CD4-positive, alpha-beta memory T cell (primary cell): ENCODE measurements at regions not wholly inside any gene's neighbourhood (a gene's known extent, or its start where the extent isn't known, plus 50 kb on each side); places are given as distances from the start of the nearest gene placed in this dataset.

Experiments
- CTCF ChIA-PET: fragments of 350-600 bp; sonication (Branson Sonifier 250); formaldehyde crosslinking; loops from one replicate; lab custom pipeline; 2021; ENCODE audit warnings: inconsistent platforms; ENCODE audit not compliant: partially characterized antibody; lab: Charles Lee
- POLR2A ChIA-PET: fragments of 350-600 bp; sonication (Branson Sonifier 250); formaldehyde crosslinking; loops from one replicate; lab custom pipeline; 2021; ENCODE audit not compliant: partially characterized antibody; lab: Charles Lee
- DNase-seq, 5 donors: peaks; one replicate each; pipeline versions ENCODE4 v3.0.0 to v3.0.0-alpha.2; 2020 to 2022; ENCODE audit warnings: mixed read lengths in 1 of 5
- H3K27ac ChIP-seq: one replicate; pipeline ENCODE4 v1.7.0; 2013; ENCODE audit warnings: low read depth, low read length
- H3K27me3 ChIP-seq: 2 replicates; pipeline ENCODE4 v1.7.0; 2013; ENCODE audit warnings: mild to moderate bottlenecking, low read length, moderate library complexity; ENCODE audit not compliant: insufficient read depth
- H3K36me3 ChIP-seq: 2 replicates; pipeline ENCODE4 v1.7.0; 2013; ENCODE audit warnings: mild to moderate bottlenecking, low read length, moderate library complexity; ENCODE audit not compliant: insufficient read depth
- H3K4me1 ChIP-seq: 2 replicates; pipeline ENCODE4 v1.7.0; 2013; ENCODE audit warnings: mild to moderate bottlenecking, low read length, moderate library complexity; ENCODE audit not compliant: insufficient read depth
- H3K4me3 ChIP-seq, 2 donors: one replicate each; pipeline ENCODE4 v1.7.0; 2013; ENCODE audit warnings: low read length in 2 of 2, mild to moderate bottlenecking in 1 of 2
- H3K9me3 ChIP-seq, 2 donors: one replicate each; pipeline ENCODE4 v1.7.0; 2013; ENCODE audit warnings: low read length in 2 of 2, control low read depth in 1 of 2; ENCODE audit not compliant: control insufficient read depth in 1 of 2
- H3K27ac Mint-ChIP-seq, 7 donors: one replicate each; pipeline ENCODE4 v1.8.0; 2020 to 2021; ENCODE audit warnings: mixed read lengths in 7 of 7, mild to moderate bottlenecking in 6 of 7, inconsistent platforms in 3 of 7, moderate library complexity in 3 of 7
- H3K27me3 Mint-ChIP-seq, 2 donors: one replicate each; pipeline ENCODE4 v1.8.0; 2020 to 2021; ENCODE audit warnings: mixed read lengths in 2 of 2
- H3K36me3 Mint-ChIP-seq, 2 donors: one replicate each; pipeline ENCODE4 v1.8.0; 2020 to 2021; ENCODE audit warnings: mixed read lengths in 2 of 2, inconsistent platforms in 1 of 2, mild to moderate bottlenecking in 1 of 2
- H3K4me1 Mint-ChIP-seq, 4 donors: one replicate each; pipeline ENCODE4 v1.8.0; 2020 to 2021; ENCODE audit warnings: mixed read lengths in 4 of 4, mild to moderate bottlenecking in 1 of 4
- H3K4me3 Mint-ChIP-seq, 8 donors: one replicate each; pipeline ENCODE4 v1.8.0; 2020 to 2021; ENCODE audit warnings: mixed read lengths in 8 of 8, mild to moderate bottlenecking in 7 of 8, moderate library complexity in 6 of 8, inconsistent platforms in 3 of 8
- H3K9me3 Mint-ChIP-seq, 8 donors: one replicate each; pipeline ENCODE4 v1.8.0; 2020 to 2021; ENCODE audit warnings: mixed read lengths in 8 of 8, mild to moderate bottlenecking in 5 of 8, inconsistent platforms in 3 of 8, moderate library complexity in 1 of 8
- intact Hi-C: fragments of 100-400 bp; cut with micrococcal nuclease; formaldehyde crosslinking; loops from one replicate; pipeline ENCODE4 v1.15.1; 2023

GRCh38 chrX:120753413-120754251 is 122.0 kb downstream of the CT47B1 start:
- peak overlapping the region in 3 of 8 donors; percentile 11 to 32 (median 13) for H3K4me3 Mint-ChIP-seq
- ChIA-PET POLR2A (no interaction called here), CTCF (interaction anchor here (0.6 kb wide), 1 partner anchor 1125 kb away, joined by 4 read pairs; no protein-coding TSS in a partner anchor)
- Histone ChIP-seq H3K9me3 (no peaks in the 10 kb centered on the region), H3K27me3 (no peaks in the 10 kb centered on the region), H3K4me1 (peaks cover 25% of the 10 kb centered on the region), H3K4me3 (no peak overlapping the region), H3K27ac (no peak overlapping the region), H3K36me3 (no peaks in the 10 kb centered on the region)
- H3K9me3 Mint-ChIP-seq, result no peaks in the 10 kb centered on the region
- DNase-seq, result no peak
- H3K36me3 Mint-ChIP-seq, result no peaks in the 10 kb centered on the region
- peak overlapping the region in 3 of 7 donors; percentile 6 to 29 (median 9) for H3K27ac Mint-ChIP-seq
- H3K27me3 Mint-ChIP-seq, result no peaks in the 10 kb centered on the region
- peaks cover 17 to 31% (median 28%) of the 10 kb centered on the region in 4 donors for H3K4me1 Mint-ChIP-seq
- intact Hi-C loops, result loop anchor here (10.0 kb wide), 1 partner anchor 59 kb away; no protein-coding TSS in a partner anchor

DNA sequence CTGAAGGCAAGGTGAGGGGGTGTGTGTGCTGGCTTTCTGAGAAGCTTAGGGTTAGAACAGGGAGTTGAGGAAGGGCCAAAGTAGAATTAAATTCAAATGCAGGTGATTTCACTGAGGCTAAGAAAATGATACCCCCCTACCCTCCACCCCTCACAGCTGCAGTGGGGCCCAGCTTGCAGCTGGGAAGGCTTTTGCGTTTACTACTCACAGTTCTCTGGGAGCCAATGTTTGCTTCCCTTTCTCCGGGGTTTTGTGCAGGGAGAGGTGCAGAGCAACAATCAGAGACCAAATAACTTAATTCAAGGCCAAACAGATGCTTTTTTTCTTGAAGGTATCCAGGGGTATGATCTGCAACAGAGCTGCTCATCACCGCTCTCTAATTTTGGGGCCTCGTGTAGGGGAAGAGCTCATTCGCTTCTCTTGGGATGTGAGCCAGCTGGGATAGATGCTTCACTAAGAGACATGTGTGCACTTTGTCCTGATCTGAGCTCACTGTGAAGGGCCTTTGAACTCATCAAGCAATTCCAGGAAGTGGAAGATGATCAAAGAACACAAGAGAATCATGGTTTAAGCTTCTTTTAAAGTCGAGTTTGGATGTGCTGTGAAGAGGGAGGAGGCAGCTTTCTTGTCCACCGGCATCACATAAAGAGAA is 122.7 kb upstream of the C1GALT1C1 start:
- CTCF ChIA-PET, result no interaction called here
- Mint-ChIP-seq H3K27ac (peak overlapping the region in 3 of 7 donors; percentile 0 to 13 (median 10)), H3K36me3 (no peaks in the 10 kb centered on the region), H3K4me1 (peaks cover 17 to 31% (median 28%) of the 10 kb centered on the region in 4 donors), H3K9me3 (no peaks in the 10 kb centered on the region), H3K4me3 (peak overlapping the region in 3 of 8 donors; percentile 8 to 41 (median 8)), H3K27me3 (no peaks in the 10 kb centered on the region)
- POLR2A ChIA-PET, result no interaction called here
- Histone ChIP-seq H3K27me3 (no peaks in the 10 kb centered on the region), H3K9me3 (no peaks in the 10 kb centered on the region), H3K36me3 (no peaks in the 10 kb centered on the region), H3K4me3 (no peak overlapping the region), H3K4me1 (peaks cover 25% of the 10 kb centered on the region), H3K27ac (no peak overlapping the region)
- no peak for DNase-seq
- intact Hi-C loops, result loop anchor here (10.0 kb wide), 1 partner anchor 58 kb away; no protein-coding TSS in a partner anchor

DNA sequence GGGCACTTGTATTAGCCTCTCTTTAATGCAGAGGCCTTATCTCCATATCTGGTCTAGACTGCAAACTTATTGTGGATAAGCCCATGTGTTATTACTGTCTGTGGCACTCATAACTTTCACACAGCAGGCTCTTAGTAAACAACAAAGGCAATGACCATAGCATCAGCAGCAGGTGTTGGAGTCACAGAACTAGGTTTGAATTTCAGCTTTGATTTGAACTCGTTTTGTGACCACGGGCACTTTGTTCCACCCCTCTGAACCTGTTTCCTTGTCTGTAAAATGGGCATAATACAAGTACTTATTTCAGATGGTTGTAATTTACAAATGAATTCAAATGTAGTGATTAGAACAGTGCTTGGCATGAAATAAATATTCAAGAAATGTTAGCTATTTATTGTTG is 121.8 kb upstream of the C1GALT1C1 start:
- no peak overlapping the region for H3K27ac Mint-ChIP-seq
- no peaks in the 10 kb centered on the region for H3K27me3 ChIP-seq
- H3K27me3 Mint-ChIP-seq, result no peaks in the 10 kb centered on the region
- no peak overlapping the region for H3K4me3 Mint-ChIP-seq
- H3K4me1 Mint-ChIP-seq, result peaks cover 17 to 31% (median 28%) of the 10 kb centered on the region in 4 donors
- intact Hi-C loops, result loop anchor here (10.0 kb wide), 1 partner anchor 57 kb away; no protein-coding TSS in a partner anchor
- H3K4me3 ChIP-seq, result no peak overlapping the region
- no peak for DNase-seq
- H3K9me3 ChIP-seq, result no peaks in the 10 kb centered on the region
- peaks cover 25% of the 10 kb centered on the region for H3K4me1 ChIP-seq
- H3K36me3 Mint-ChIP-seq, result no peaks in the 10 kb centered on the region
- ChIA-PET POLR2A (no interaction called here), CTCF (no interaction called here)
- no peak overlapping the region for H3K27ac ChIP-seq
- H3K9me3 Mint-ChIP-seq, result no peaks in the 10 kb centered on the region
- H3K36me3 ChIP-seq, result no peaks in the 10 kb centered on the region

DNA sequence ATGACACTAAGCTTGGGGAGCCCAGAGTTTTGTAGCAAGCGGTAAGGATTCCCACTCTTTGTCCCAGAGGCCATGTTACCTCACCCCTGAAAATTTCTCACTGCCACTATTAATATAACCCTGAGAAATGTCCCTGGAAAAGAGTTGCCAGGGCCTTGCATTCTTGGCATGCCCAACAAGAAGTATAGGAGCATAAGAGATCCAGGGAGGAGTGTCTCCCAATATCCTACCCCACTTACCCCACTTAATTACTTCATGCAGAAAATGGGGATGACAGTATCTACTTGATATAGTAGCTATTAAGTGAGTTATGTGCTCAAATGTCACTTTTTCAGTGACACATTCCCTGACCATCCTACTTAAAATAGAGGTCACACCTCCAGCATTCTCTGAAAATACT is 120.5 kb upstream of the C1GALT1C1 start:
- Histone ChIP-seq H3K27ac (no peak overlapping the region), H3K4me1 (peaks cover 25% of the 10 kb centered on the region), H3K9me3 (no peaks in the 10 kb centered on the region), H3K4me3 (no peak overlapping the region), H3K36me3 (no peaks in the 10 kb centered on the region), H3K27me3 (no peaks in the 10 kb centered on the region)
- no peak for DNase-seq
- Mint-ChIP-seq H3K4me1 (peaks cover 17 to 27% (median 25%) of the 10 kb centered on the region in 4 donors), H3K4me3 (no peak overlapping the region), H3K27me3 (no peaks in the 10 kb centered on the region), H3K27ac (no peak overlapping the region), H3K36me3 (no peaks in the 10 kb centered on the region), H3K9me3 (no peaks in the 10 kb centered on the region)
- CTCF ChIA-PET, result no interaction called here
- intact Hi-C loops, result loop anchor here (10.0 kb wide), 1 partner anchor 56 kb away; no protein-coding TSS in a partner anchor
- POLR2A ChIA-PET, result no interaction called here

DNA sequence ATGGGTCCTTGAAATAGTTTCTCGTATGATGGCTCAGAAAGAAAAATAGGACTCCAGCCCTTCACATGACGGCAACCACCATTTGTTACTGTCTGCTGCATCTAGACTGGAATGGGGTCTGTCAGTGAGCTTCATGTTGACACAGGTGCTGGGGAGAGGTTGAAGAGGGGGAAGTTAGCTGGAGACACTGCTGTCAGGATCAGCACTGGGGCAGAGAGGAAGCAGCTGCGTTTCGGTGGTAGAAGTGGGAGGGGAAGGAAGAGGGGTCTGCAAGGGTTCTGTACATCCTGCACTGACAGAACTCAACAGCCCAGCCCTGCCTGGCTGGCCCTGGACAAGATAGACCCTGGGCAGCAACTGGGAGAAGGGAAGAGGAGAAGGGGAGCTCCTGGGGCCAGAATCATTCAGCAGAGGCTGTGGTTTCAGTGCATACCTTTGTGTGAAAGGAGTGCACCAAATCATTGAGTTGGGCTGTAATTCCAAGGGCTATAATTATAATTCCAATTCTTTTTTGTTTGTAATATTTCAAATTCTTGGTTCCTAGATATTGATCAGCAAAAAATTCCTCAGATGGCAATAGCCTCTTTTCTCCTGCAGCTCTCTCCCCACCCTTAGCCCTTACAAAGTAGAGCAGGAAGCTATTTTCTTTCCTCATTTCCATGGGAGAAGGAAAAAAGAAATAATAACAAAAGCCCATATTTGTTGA is 119.4 kb upstream of the C1GALT1C1 start:
- peaks cover 19% of the 10 kb centered on the region for H3K4me1 ChIP-seq
- no peaks in the 10 kb centered on the region for H3K9me3 ChIP-seq
- H3K27me3 Mint-ChIP-seq, result peaks cover 0 to 1% of the 10 kb centered on the region in 2 donors
- H3K9me3 Mint-ChIP-seq, result peaks cover 0 to 5% (median 0%) of the 10 kb centered on the region in 8 donors
- no peaks in the 10 kb centered on the region for H3K27me3 ChIP-seq
- no peak overlapping the region for H3K4me3 ChIP-seq
- H3K27ac ChIP-seq, result no peak overlapping the region
- H3K4me1 Mint-ChIP-seq, result peaks cover 13 to 17% (median 14%) of the 10 kb centered on the region in 4 donors
- peak overlapping the region in 1 of 8 donors; percentile 39 for H3K4me3 Mint-ChIP-seq
- H3K36me3 ChIP-seq, result no peaks in the 10 kb centered on the region
- ChIA-PET POLR2A (no interaction called here), CTCF (no interaction called here)
- no peak for DNase-seq
- no peak overlapping the region for H3K27ac Mint-ChIP-seq
- H3K36me3 Mint-ChIP-seq, result no peaks in the 10 kb centered on the region
- intact Hi-C loops, result no loop called here

GRCh38 chrX:120746153-120746552 is 116.3 kb upstream of the C1GALT1C1 start:
- Mint-ChIP-seq H3K9me3 (peaks cover 0 to 5% (median 0%) of the 10 kb centered on the region in 8 donors), H3K27me3 (peaks cover 0 to 1% of the 10 kb centered on the region in 2 donors), H3K4me3 (no peak overlapping the region), H3K36me3 (no peaks in the 10 kb centered on the region), H3K27ac (no peak overlapping the region), H3K4me1 (peaks cover 0 to 4% (median 2%) of the 10 kb centered on the region in 4 donors)
- ChIA-PET CTCF (no interaction called here), POLR2A (no interaction called here)
- intact Hi-C loops, result no loop called here
- Histone ChIP-seq H3K27ac (no peak overlapping the region), H3K27me3 (no peaks in the 10 kb centered on the region), H3K4me1 (no peaks in the 10 kb centered on the region), H3K4me3 (no peak overlapping the region), H3K36me3 (no peaks in the 10 kb centered on the region), H3K9me3 (no peaks in the 10 kb centered on the region)
- DNase-seq, result no peak
